RWPE2 (cell line): ENCODE measurements at regions not wholly inside any gene's neighbourhood (a gene's known extent, or its start where the extent isn't known, plus 50 kb on each side); places are given as distances from the start of the nearest gene placed in this dataset.

Experiments
- ATAC-seq: fragments of 200-7000 bp; cut with Tn5 transposase; 3 replicates; pipeline ENCODE4 v1.9.1; 2021; ENCODE audit warnings: low read depth
- DNase-seq: peaks from one replicate; pipeline ENCODE4 v3.0.0-alpha.2; 2020; ENCODE audit warnings: low spot score
- H3K27ac ChIP-seq: fragments of 450-650 bp; 2 replicates; pipeline ENCODE4 v1.5.1; 2017; ENCODE audit warnings: mild to moderate bottlenecking; ENCODE audit not compliant: poor library complexity, severe bottlenecking
- H3K27me3 ChIP-seq: fragments of 250-450 bp; sonication (Bioruptor Pico); 2 replicates; pipeline ENCODE4 v1.5.1; 2021; ENCODE audit warnings: mild to moderate bottlenecking, moderate library complexity; ENCODE audit not compliant: insufficient read depth, poor library complexity, severe bottlenecking
- H3K36me3 ChIP-seq: fragments of 250-450 bp; sonication (Bioruptor Pico); 2 replicates; pipeline ENCODE4 v1.5.1; 2020; ENCODE audit warnings: low read depth, mild to moderate bottlenecking, moderate library complexity
- H3K4me1 ChIP-seq: fragments of 250-450 bp; sonication (Bioruptor Pico); 2 replicates; pipeline ENCODE4 v1.5.1; 2021; ENCODE audit warnings: mild to moderate bottlenecking, moderate library complexity; ENCODE audit not compliant: insufficient read depth, poor library complexity, severe bottlenecking
- H3K4me3 ChIP-seq: fragments of 250-450 bp; sonication (Bioruptor Pico); 2 replicates; pipeline ENCODE4 v1.5.1; 2021; ENCODE audit warnings: mild to moderate bottlenecking, moderate library complexity; ENCODE audit not compliant: severe bottlenecking
- H3K9me3 ChIP-seq: fragments of 250-450 bp; sonication (Bioruptor Pico); 2 replicates; pipeline ENCODE4 v1.5.1; 2021; ENCODE audit warnings: mild to moderate bottlenecking, moderate library complexity; ENCODE audit not compliant: severe bottlenecking
- TF ChIP-seq, protein P1 (sequence below): fragments of 450-650 bp; IDR thresholded peaks from one replicate; pipeline ENCODE4 v1.5.1; 2017; ENCODE audit warnings: mild to moderate bottlenecking, moderate library complexity; ENCODE audit not compliant: poor library complexity, severe bottlenecking

DNA sequence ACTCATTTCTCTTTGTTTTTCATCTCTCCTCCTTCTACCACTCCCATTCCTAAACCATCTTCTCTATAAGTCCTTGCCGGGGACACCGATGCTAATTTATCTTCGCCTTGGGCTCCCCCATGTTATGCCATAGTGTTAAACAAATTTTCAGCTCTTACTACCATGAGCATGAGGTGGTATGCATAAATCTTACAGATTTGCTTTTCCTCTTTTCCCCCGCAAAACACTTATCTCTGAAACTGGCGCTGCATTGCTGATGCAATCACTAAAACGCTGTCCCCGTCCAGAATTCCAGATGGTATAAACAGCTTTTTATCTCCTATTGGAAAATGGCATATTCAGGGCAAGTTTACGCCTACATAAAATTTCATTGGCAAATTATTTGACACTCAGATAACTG, 673.6 kb upstream of the CDH8 start:
- no peaks in the 10 kb centered on the region for H3K9me3 ChIP-seq
- DNase-seq (no peak), ATAC-seq (no peak)
- no peaks in the 10 kb centered on the region for H3K36me3 ChIP-seq
- no peaks in the 10 kb centered on the region for H3K27me3 ChIP-seq
- H3K4me1 ChIP-seq: no peaks in the 10 kb centered on the region
- TF ChIP-seq, protein P1, sequence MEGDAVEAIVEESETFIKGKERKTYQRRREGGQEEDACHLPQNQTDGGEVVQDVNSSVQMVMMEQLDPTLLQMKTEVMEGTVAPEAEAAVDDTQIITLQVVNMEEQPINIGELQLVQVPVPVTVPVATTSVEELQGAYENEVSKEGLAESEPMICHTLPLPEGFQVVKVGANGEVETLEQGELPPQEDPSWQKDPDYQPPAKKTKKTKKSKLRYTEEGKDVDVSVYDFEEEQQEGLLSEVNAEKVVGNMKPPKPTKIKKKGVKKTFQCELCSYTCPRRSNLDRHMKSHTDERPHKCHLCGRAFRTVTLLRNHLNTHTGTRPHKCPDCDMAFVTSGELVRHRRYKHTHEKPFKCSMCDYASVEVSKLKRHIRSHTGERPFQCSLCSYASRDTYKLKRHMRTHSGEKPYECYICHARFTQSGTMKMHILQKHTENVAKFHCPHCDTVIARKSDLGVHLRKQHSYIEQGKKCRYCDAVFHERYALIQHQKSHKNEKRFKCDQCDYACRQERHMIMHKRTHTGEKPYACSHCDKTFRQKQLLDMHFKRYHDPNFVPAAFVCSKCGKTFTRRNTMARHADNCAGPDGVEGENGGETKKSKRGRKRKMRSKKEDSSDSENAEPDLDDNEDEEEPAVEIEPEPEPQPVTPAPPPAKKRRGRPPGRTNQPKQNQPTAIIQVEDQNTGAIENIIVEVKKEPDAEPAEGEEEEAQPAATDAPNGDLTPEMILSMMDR: no peak
- H3K4me3 ChIP-seq: no peak overlapping the region
- H3K27ac ChIP-seq: no peak overlapping the region

DNA sequence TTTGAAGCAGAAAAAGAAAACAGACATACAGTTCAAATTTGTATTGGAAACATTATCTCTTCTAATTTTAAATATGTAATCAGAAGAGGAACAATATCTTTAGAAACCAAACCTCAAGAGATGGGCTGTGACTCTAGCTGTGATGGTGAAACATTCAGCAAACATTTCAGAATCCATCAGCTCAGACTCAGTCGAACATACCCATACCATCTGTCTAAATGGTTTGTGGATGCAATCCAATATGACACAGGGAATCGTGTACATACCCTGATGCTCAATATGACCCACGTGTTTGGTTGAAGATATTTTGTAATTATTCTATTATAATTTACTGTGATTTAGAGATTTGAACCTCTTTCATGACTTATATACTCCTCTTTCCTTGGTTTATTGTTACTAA, 665.2 kb upstream of the CDH8 start:
- Histone ChIP-seq H3K27ac (no peak overlapping the region), H3K4me3 (no peak overlapping the region), H3K9me3 (peaks cover 3% of the 10 kb centered on the region), H3K27me3 (no peaks in the 10 kb centered on the region), H3K4me1 (no peaks in the 10 kb centered on the region), H3K36me3 (no peaks in the 10 kb centered on the region)
- ATAC-seq (no peak), DNase-seq (no peak)
- TF ChIP-seq, protein P1: no peak

DNA sequence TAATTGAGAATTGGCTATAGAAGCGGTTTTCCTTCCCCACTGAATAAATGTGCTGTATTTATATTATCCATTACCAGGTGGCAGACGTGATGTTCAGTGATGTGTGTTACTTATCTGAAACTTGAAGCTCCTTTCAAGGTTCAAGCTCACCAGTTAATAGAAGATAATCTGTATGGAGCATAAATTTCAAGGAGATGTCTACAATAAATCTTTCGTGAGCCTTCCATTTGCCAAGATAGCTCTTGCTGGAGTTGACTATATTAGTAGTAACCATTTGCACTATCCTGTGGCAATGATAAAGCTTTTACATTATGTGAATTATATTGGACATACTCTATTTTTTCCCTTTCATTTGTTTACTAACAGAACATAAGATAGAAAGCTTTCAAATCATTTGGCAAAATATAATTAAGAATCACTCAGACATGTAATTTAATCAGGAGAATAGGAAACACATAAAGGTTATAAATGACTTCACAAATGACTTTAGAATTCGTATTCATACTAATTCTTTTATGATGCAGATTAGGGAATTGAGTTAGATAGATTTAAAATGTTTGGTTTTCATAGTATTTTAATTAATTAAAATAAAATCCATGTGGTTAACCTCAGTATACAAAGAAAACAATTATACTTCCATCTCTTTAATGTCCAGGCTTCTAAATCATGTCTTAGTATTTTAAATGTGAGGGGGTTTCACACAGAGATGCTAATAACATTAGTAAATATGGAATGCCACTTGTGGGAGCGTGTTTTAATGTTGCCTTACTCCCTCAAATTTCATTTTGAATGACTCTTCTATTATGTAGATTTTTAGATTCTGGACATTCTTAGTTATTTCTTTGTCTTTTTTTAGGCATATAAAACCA, 664.4 kb upstream of the CDH8 start:
- DNase-seq (no peak), ATAC-seq (no peak)
- H3K4me3 ChIP-seq: no peak overlapping the region
- H3K27me3 ChIP-seq: no peaks in the 10 kb centered on the region
- no peaks in the 10 kb centered on the region for H3K4me1 ChIP-seq
- no peaks in the 10 kb centered on the region for H3K36me3 ChIP-seq
- TF ChIP-seq, protein P1: no peak
- H3K27ac ChIP-seq: no peak overlapping the region
- H3K9me3 ChIP-seq: peaks cover 3% of the 10 kb centered on the region

DNA sequence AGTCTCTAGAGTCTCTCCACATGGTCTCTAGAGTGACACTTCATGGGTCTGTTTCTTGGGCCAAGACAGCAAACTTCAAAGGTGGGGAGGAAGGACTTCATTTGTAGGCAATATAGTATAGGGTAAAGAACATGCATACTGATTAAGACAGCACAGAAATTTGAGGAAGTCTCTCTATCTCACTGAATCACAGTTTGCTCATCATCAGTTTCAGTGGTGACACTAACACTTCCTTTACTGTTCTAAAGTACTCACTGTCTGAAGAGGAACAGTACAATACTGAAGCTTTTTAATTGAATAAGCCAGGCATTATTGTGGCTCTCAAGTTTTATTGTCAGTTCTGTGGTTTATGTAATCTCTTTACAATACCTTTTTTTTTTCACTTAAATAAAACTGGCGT, 656.4 kb upstream of the CDH8 start:
- Histone ChIP-seq H3K27me3 (no peaks in the 10 kb centered on the region), H3K27ac (no peak overlapping the region), H3K36me3 (no peaks in the 10 kb centered on the region), H3K4me3 (no peak overlapping the region), H3K4me1 (no peaks in the 10 kb centered on the region), H3K9me3 (no peaks in the 10 kb centered on the region)
- no peak for ATAC-seq
- TF ChIP-seq, protein P1: no peak
- DNase-seq: no peak

DNA sequence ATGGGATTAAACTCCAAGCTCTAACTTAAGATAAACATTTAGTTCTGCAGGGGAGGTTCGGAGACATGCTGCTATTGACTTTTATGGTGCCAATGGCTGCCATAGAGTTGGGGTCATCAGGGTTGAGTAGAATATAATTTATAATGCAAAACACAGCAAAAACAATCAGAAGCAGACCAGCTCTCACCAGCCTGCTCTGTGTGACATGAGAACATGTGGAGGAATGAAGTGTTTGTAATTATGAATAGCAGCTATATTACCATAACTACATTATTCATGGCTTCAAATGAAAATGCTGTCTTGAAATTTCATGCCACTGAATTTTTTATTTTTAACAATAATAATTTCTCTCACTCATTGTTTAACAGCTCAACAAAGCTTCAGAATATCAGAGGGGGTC, 645.6 kb upstream of the CDH8 start:
- TF ChIP-seq, protein P1: no peak
- Histone ChIP-seq H3K27ac (no peak overlapping the region), H3K36me3 (no peaks in the 10 kb centered on the region), H3K4me3 (no peak overlapping the region), H3K9me3 (peaks cover 3% of the 10 kb centered on the region), H3K27me3 (no peaks in the 10 kb centered on the region), H3K4me1 (no peaks in the 10 kb centered on the region)
- DNase-seq (no peak), ATAC-seq (no peak)
